Ovary (tissue), 7 donors: ENCODE measurements at regions not wholly inside any gene's neighbourhood (a gene's known extent, or its start where the extent isn't known, plus 50 kb on each side); places are given as distances from the start of the nearest gene placed in this dataset.

ENCODE experiments used
- DNase-seq, 5 donors: peaks; one replicate each; pipeline ENCODE4 v3.0.0-alpha.2; 2019 to 2020
- H3K27ac ChIP-seq, 2 donors: fragments of 200-600 bp; one replicate each; pipeline versions ENCODE4 v1.5.1 to v1.8.0; 2019 to 2022
- H3K27me3 ChIP-seq: fragments of 200-600 bp; one replicate; pipeline ENCODE4 v1.8.0; 2022
- H3K36me3 ChIP-seq: fragments of 200-600 bp; sonication (generic); one replicate; pipeline ENCODE4 v1.5.1; 2019
- H3K4me1 ChIP-seq: one replicate; pipeline ENCODE4 v1.8.1; 2013; ENCODE audit warnings: mild to moderate bottlenecking, moderate library complexity; ENCODE audit not compliant: insufficient read depth
- H3K4me3 ChIP-seq: fragments of 200-600 bp; sonication (generic); one replicate; pipeline ENCODE4 v1.5.1; 2017
- H3K9me3 ChIP-seq, 2 donors: fragments of 200-600 bp in 1 of 2; sonication (generic) in 1 of 2; one replicate each; pipeline versions ENCODE4 v1.5.1 to v1.8.1; 2013 to 2019; ENCODE audit warnings: mild to moderate bottlenecking in 1 of 2, moderate library complexity in 1 of 2
- CTCF ChIP-seq, 3 donors: fragments of 450-650 bp in 2 of 3; fragments of 200-600 bp in 1 of 3; IDR thresholded peaks; one replicate each; pipeline versions ENCODE4 v1.5.1 to v1.8.0; 2016 to 2022; ENCODE audit warnings: antibody characterized with exemption in 3 of 3, mild to moderate bottlenecking in 1 of 3
- EP300 ChIP-seq: sonication (generic); formaldehyde crosslinking; IDR thresholded peaks from one replicate; pipeline ENCODE4 v1.6.1; 2017; ENCODE audit warnings: antibody characterized with exemption
- POLR2A ChIP-seq: fragments of 450-650 bp; IDR thresholded peaks from one replicate; pipeline ENCODE4 v1.6.1; 2017; ENCODE audit warnings: antibody characterized with exemption, mild to moderate bottlenecking, moderate library complexity
- WGBS, 3 donors: extraction: QIAGEN DNeasy Blood & Tissue Kit in 1 of 3; methylation state at CpG; one replicate each; pipeline versions ENCODE4 v1.1.5 to v1.1.7; 2013 to 2017; 5-methylcytosine and 5-hydroxymethylcytosine counted together
- intact Hi-C, 4 donors: fragments of 100-400 bp; cut with DNase I; formaldehyde crosslinking; loops; one replicate each; pipeline versions ENCODE4 v1.11.0 to v1.15.1; 2022 to 2023
- donor health status: DM: no; HTN: no; CAD: no; lungs with moderate emphysema.
- donor health status: DM: no; HTN: no; CAD: no.
- donor health status: Bipolar disorder and iron deficiency.
- donor health status: DM: no; HTN: no; CAD: no.
- donor health status: DM: yes; HTN: yes; CAD: no.

- WGBS, 3 donors, result 63 to 73% (median 64%) methylated on average over 3 of the region's 3 CpGs
- TF ChIP-seq POLR2A (no peak), CTCF (IDR thresholded peaks at IDR 0.05) (no peak), EP300 (no peak)
Observed at GRCh38 chr6:153944201-153944600, 94.8 kb upstream of the OPRM1 start.

GRCh38 chr6:153942361-153942760, 96.7 kb upstream of the OPRM1 start:
- Histone ChIP-seq H3K27me3 (no peaks in the 10 kb centered on the region), H3K27ac (no peak overlapping the region), H3K4me3 (no peak overlapping the region), H3K4me1 (no peaks in the 10 kb centered on the region), H3K36me3 (no peaks in the 10 kb centered on the region), H3K9me3 (no peaks in the 10 kb centered on the region)
- TF ChIP-seq EP300 (no peak), CTCF (IDR thresholded peaks at IDR 0.05) (no peak), POLR2A (no peak)
- 59 to 84% (median 80%) methylated on average over 1 of the region's 1 CpG for WGBS, 3 donors
- DNase-seq, result no peak
- intact Hi-C loops, result no loop called here

More at GRCh38 chr6:153944201-153944600, 94.8 kb upstream of the OPRM1 start:
- DNase-seq, result no peak
- intact Hi-C loops, result no loop called here
- no peaks in the 10 kb centered on the region for H3K36me3 ChIP-seq
- H3K4me1 ChIP-seq, result no peaks in the 10 kb centered on the region
- H3K9me3 ChIP-seq, result no peaks in the 10 kb centered on the region
- no peak overlapping the region for H3K27ac ChIP-seq
- no peak overlapping the region for H3K4me3 ChIP-seq
- H3K27me3 ChIP-seq, result no peaks in the 10 kb centered on the region

DNA sequence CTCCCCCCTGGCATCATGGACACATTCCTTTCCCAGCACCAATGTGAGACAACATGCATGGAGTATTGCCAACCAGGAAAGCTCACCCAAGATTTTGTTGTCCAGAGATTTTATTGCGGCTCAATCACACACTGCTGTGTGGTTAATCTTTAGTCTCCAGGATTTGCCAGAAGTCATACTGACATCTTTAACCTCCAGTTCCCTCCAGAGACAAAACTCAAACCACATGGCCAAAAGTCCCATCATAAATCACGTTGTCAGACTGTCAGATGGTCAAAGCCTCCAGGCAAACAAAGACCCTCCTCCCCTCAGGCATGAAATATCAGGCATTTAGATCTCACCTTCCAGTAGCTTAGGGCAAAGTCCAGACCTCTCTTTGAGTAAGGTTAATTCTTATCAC, 97.3 kb upstream of the OPRM1 start:
- intact Hi-C loops, result no loop called here

DNA sequence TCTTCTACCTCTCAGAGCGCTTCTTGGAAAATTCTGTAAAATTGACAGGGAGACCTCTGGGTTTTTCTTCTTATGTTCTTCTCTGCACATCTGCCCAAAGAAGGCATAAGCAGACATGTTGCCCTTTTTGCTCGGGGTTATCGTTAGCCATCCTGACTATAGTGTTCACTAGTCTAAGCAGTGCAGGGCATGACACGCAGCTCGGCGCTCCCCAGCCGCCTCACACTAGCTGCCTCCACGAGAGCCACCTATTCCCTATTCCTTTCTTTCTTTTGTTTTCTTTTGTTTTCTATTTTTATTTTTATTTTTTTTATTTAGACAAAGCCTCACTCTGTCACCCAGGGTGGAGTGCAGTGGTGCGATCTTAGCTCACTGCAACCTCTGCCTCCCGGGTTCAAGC, 100.2 kb upstream of the OPRM1 start:
- Histone ChIP-seq H3K9me3 (no peaks in the 10 kb centered on the region), H3K4me3 (no peak overlapping the region), H3K27ac (no peak overlapping the region), H3K4me1 (no peaks in the 10 kb centered on the region), H3K36me3 (no peaks in the 10 kb centered on the region), H3K27me3 (no peaks in the 10 kb centered on the region)
- intact Hi-C loops, result no loop called here
- TF ChIP-seq CTCF (IDR thresholded peaks at IDR 0.05) (no peak), EP300 (no peak), POLR2A (no peak)
- 74 to 78% (median 75%) methylated on average over 10 of the region's 10 CpGs for WGBS, 3 donors
- no peak for DNase-seq

More for the DNA sequence above, 97.3 kb upstream of the OPRM1 start:
- Histone ChIP-seq H3K36me3 (no peaks in the 10 kb centered on the region), H3K4me3 (no peak overlapping the region), H3K4me1 (no peaks in the 10 kb centered on the region), H3K9me3 (no peaks in the 10 kb centered on the region), H3K27me3 (no peaks in the 10 kb centered on the region), H3K27ac (no peak overlapping the region)
- no peak for DNase-seq
- WGBS, 3 donors, result 64 to 80% (median 64%) methylated on average over 2 of the region's 2 CpGs
- TF ChIP-seq POLR2A, result no peak
- no peak for TF ChIP-seq EP300
- no peak for TF ChIP-seq CTCF (IDR thresholded peaks at IDR 0.05)

- 84 to 93% (median 89%) methylated on average over 3 of the region's 3 CpGs for WGBS, 3 donors
- H3K27ac ChIP-seq, result no peak overlapping the region
- H3K4me1 ChIP-seq, result no peaks in the 10 kb centered on the region
- intact Hi-C loops, result no loop called here
- no peak for DNase-seq
- no peaks in the 10 kb centered on the region for H3K27me3 ChIP-seq
- H3K9me3 ChIP-seq, result no peaks in the 10 kb centered on the region
- no peak overlapping the region for H3K4me3 ChIP-seq
- no peak for TF ChIP-seq POLR2A
- no peak for TF ChIP-seq EP300
- H3K36me3 ChIP-seq, result no peaks in the 10 kb centered on the region
Observed at GRCh38 chr6:153931431-153931830, 107.6 kb upstream of the OPRM1 start.
